Neuronal stem cell (in vitro differentiated cells): ENCODE measurements at regions not wholly inside any gene's neighbourhood (a gene's known extent, or its start where the extent isn't known, plus 50 kb on each side); places are given as distances from the start of the nearest gene placed in this dataset.

Source experiments
- DNase-seq: peaks from one replicate; pipeline ENCODE4 v3.0.0-alpha.2; 2013; ENCODE audit warnings: low spot score
- H2AFZ ChIP-seq: one replicate; pipeline ENCODE4 v1.6.1; 2013; ENCODE audit warnings: mild to moderate bottlenecking, low read length, inconsistent platforms
- H2AK5ac ChIP-seq: 2 replicates; pipeline ENCODE4 v1.6.1; 2013; ENCODE audit warnings: low read depth, mild to moderate bottlenecking, inconsistent platforms, low read length, moderate library complexity, mixed read lengths
- H2BK120ac ChIP-seq: 2 replicates; pipeline ENCODE4 v1.6.1; 2013; ENCODE audit warnings: low read depth, mild to moderate bottlenecking, inconsistent platforms, low read length, moderate library complexity, mixed read lengths
- H2BK12ac ChIP-seq: one replicate; pipeline ENCODE4 v1.6.1; 2013; ENCODE audit warnings: low read length, inconsistent platforms
- H2BK15ac ChIP-seq: 2 replicates; pipeline ENCODE4 v1.6.1; 2013; ENCODE audit warnings: mild to moderate bottlenecking, low read length, inconsistent platforms, mixed read lengths
- H2BK5ac ChIP-seq: one replicate; pipeline ENCODE4 v1.6.1; 2013; ENCODE audit warnings: inconsistent platforms, mild to moderate bottlenecking, low read length, moderate library complexity
- H3K14ac ChIP-seq: one replicate; pipeline ENCODE4 v1.6.1; 2013; ENCODE audit warnings: low read length, inconsistent platforms
- H3K18ac ChIP-seq: 2 replicates; pipeline ENCODE4 v1.6.1; 2013; ENCODE audit warnings: low read length, inconsistent platforms
- H3K23ac ChIP-seq: 2 replicates; pipeline ENCODE4 v1.6.1; 2013; ENCODE audit warnings: low read depth, mild to moderate bottlenecking, mixed read lengths, low read length, inconsistent platforms; ENCODE audit not compliant: poor library complexity
- H3K27ac ChIP-seq: replicated peaks from 3 replicates; pipeline ENCODE4 v1.5.1; 2013; ENCODE audit warnings: low read length, inconsistent platforms
- H3K27me3 ChIP-seq, 3 experiments: 2 replicates each; pipeline ENCODE4 v1.6.1; 2013; ENCODE audit warnings: low read length in 3 of 3, mild to moderate bottlenecking in 2 of 3, inconsistent platforms in 1 of 3, low read depth in 1 of 3, mixed read lengths in 1 of 3, moderate library complexity in 1 of 3; ENCODE audit not compliant: control insufficient read depth in 3 of 3, insufficient read depth in 3 of 3
- H3K36me3 ChIP-seq, 2 donors: replicated peaks in 1 of 2; 2 replicates each; pipeline ENCODE4 v1.6.1; 2013; ENCODE audit warnings: low read length in 2 of 2; ENCODE audit not compliant: control insufficient read depth in 2 of 2, insufficient read depth in 2 of 2
- H3K4ac ChIP-seq: 2 replicates; pipeline ENCODE4 v1.6.1; 2013; ENCODE audit warnings: inconsistent platforms, mild to moderate bottlenecking, low read length, moderate library complexity
- H3K4me1 ChIP-seq, 2 donors: 1 replicate in 1 of 2; 2 replicates in 1 of 2; pipeline ENCODE4 v1.6.1; 2013; ENCODE audit warnings: low read length in 2 of 2, low read depth in 1 of 2; ENCODE audit not compliant: control insufficient read depth in 2 of 2, insufficient read depth in 1 of 2
- H3K4me2 ChIP-seq: one replicate; pipeline ENCODE4 v1.6.1; 2013; ENCODE audit warnings: mild to moderate bottlenecking, low read length, inconsistent platforms; ENCODE audit not compliant: insufficient read depth, poor library complexity, severe bottlenecking
- H3K4me3 ChIP-seq, 2 donors: 2 replicates each; pipeline ENCODE4 v1.5.1; 2013; ENCODE audit warnings: low read length in 2 of 2, mild to moderate bottlenecking in 2 of 2, inconsistent platforms in 1 of 2, moderate library complexity in 1 of 2
- H3K79me1 ChIP-seq: one replicate; pipeline ENCODE4 v1.6.1; 2013; ENCODE audit warnings: low read depth, mild to moderate bottlenecking, inconsistent platforms, low read length, moderate library complexity
- H3K9ac ChIP-seq: one replicate; pipeline ENCODE4 v1.6.1; 2013; ENCODE audit warnings: mild to moderate bottlenecking, low read depth, low read length, inconsistent platforms; ENCODE audit not compliant: poor library complexity
- H3K9me3 ChIP-seq, 2 donors: replicated peaks in 1 of 2; 2 replicates each; pipeline versions ENCODE3 to v1.6.1; 2013; ENCODE audit warnings: low read length in 2 of 2, mild to moderate bottlenecking in 2 of 2, inconsistent platforms in 1 of 2, low read depth in 1 of 2, mixed read lengths in 1 of 2, moderate library complexity in 1 of 2; ENCODE audit not compliant: control insufficient read depth in 2 of 2, insufficient read depth in 1 of 2
- H4K8ac ChIP-seq: one replicate; pipeline ENCODE4 v1.6.1; 2013; ENCODE audit warnings: low read depth, mild to moderate bottlenecking, inconsistent platforms, low read length, moderate library complexity
- H4K91ac ChIP-seq: one replicate; pipeline ENCODE4 v1.6.1; 2013; ENCODE audit warnings: low read length, low read depth, mild to moderate bottlenecking, inconsistent platforms; ENCODE audit not compliant: poor library complexity
- WGBS, 2 donors: extraction: QIAGEN DNeasy Blood & Tissue Kit; methylation state at CpG; one replicate each; pipeline ENCODE4 v1.1.7; 2013; ENCODE audit warnings: missing lambda C conversion rate in 2 of 2, mixed read lengths in 1 of 2; ENCODE audit not compliant: insufficient read length in 2 of 2, insufficient replicate concordance in 1 of 2; ENCODE audit errors: extremely low coverage in 2 of 2; 5-methylcytosine and 5-hydroxymethylcytosine counted together

DNA sequence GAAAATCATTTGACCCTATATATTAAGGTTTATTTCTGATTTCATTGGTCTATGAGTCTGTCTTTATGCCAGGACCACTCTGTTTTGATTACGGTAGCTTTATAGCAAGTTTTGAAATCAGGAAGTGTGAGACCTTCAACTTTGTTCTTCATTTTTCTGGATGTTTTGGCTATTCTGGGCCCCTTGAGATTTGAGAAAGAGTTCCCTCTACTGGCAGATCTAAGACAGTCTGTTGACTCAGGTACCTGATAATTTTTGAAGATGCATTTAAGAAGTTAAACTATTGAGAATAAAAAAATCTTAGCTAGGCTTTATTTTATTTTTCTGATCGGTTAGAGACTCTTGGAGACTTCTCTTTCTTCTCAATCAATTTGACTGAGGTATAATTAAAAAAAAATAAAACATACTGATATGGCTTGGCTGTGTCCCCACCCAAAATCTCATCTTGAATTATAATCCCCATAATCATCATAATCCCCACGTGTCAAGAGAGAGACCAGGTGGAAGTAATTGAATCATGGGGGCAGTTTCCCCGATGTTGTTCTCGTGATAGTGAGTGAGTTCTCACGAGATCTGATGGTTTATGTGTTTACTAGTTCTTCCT is 209.2 kb downstream of the SNX10 start:
- H3K4me1 ChIP-seq, result no peaks in the 10 kb centered on the region
- H3K18ac ChIP-seq, result no peak overlapping the region
- H3K4me2 ChIP-seq, result no peak overlapping the region
- no peak overlapping the region for H3K9ac ChIP-seq
- H2BK15ac ChIP-seq, result no peak overlapping the region
- H2AK5ac ChIP-seq, result no peak overlapping the region
- no peaks in the 10 kb centered on the region for H3K79me1 ChIP-seq
- H3K27me3 ChIP-seq, result peaks cover 0 to 4% (median 0%) of the 10 kb centered on the region in 3 experiments
- WGBS, 2 donors, result no CpG with 5 or more reads among the region's 6 CpGs
- no peak overlapping the region for H3K4ac ChIP-seq
- H3K36me3 ChIP-seq, result no peaks in the 10 kb centered on the region
- H4K91ac ChIP-seq, result no peak overlapping the region
- no peak overlapping the region for H3K4me3 ChIP-seq
- no peak overlapping the region for H2AFZ ChIP-seq
- no peak overlapping the region for H2BK12ac ChIP-seq
- H3K27ac ChIP-seq, result no peak overlapping the region
- H3K23ac ChIP-seq, result no peak overlapping the region
- H2BK120ac ChIP-seq, result no peak overlapping the region
- no peak for DNase-seq
- H2BK5ac ChIP-seq, result no peak overlapping the region
- no peaks in the 10 kb centered on the region for H3K9me3 ChIP-seq
- H4K8ac ChIP-seq, result no peak overlapping the region
- no peak overlapping the region for H3K14ac ChIP-seq

- no peak overlapping the region for H3K18ac ChIP-seq
- no peak overlapping the region for H4K8ac ChIP-seq
- WGBS, 2 donors, result no CpG with 5 or more reads among the region's 6 CpGs
- H3K23ac ChIP-seq, result no peak overlapping the region
- no peak overlapping the region for H2AK5ac ChIP-seq
- H3K9ac ChIP-seq, result no peak overlapping the region
- H3K79me1 ChIP-seq, result no peaks in the 10 kb centered on the region
- H2BK15ac ChIP-seq, result no peak overlapping the region
- no peak for DNase-seq
- H3K14ac ChIP-seq, result no peak overlapping the region
- no peak overlapping the region for H2BK12ac ChIP-seq
- H3K27me3 ChIP-seq, result peaks cover 0 to 7% (median 0%) of the 10 kb centered on the region in 3 experiments
- no peak overlapping the region for H3K4ac ChIP-seq
- H2BK5ac ChIP-seq, result no peak overlapping the region
- H3K4me3 ChIP-seq, result no peak overlapping the region
- no peak overlapping the region for H2BK120ac ChIP-seq
- no peaks in the 10 kb centered on the region for H3K9me3 ChIP-seq
- no peak overlapping the region for H3K4me2 ChIP-seq
- H3K27ac ChIP-seq, result no peak overlapping the region
- peaks cover 3 to 12% of the 10 kb centered on the region in 2 donors for H3K4me1 ChIP-seq
- H2AFZ ChIP-seq, result no peak overlapping the region
- no peak overlapping the region for H4K91ac ChIP-seq
- H3K36me3 ChIP-seq, result no peaks in the 10 kb centered on the region
Observed at GRCh38 chr7:26504411-26505120, 212.9 kb downstream of the SNX10 start.

- H4K8ac ChIP-seq, result no peak overlapping the region
- no peaks in the 10 kb centered on the region for H3K9me3 ChIP-seq
- DNase-seq, result no peak
Observed at GRCh38 chr7:26506196-26506595, 214.5 kb downstream of the SNX10 start.

GRCh38 chr7:26507108-26507987 is 215.7 kb downstream of the SNX10 start:
- no peak overlapping the region for H2AK5ac ChIP-seq
- no peaks in the 10 kb centered on the region for H3K9me3 ChIP-seq
- H3K27me3 ChIP-seq, result peaks cover 0 to 7% (median 0%) of the 10 kb centered on the region in 3 experiments
- H3K4ac ChIP-seq, result no peak overlapping the region
- no peak overlapping the region for H3K4me2 ChIP-seq
- H2BK15ac ChIP-seq, result no peak overlapping the region
- H4K91ac ChIP-seq, result no peak overlapping the region
- peaks cover 3 to 12% of the 10 kb centered on the region in 2 donors for H3K4me1 ChIP-seq
- DNase-seq, result no peak
- H3K4me3 ChIP-seq, result no peak overlapping the region
- H2AFZ ChIP-seq, result no peak overlapping the region
- H3K79me1 ChIP-seq, result no peaks in the 10 kb centered on the region
- no peak overlapping the region for H2BK12ac ChIP-seq
- no peak overlapping the region for H3K27ac ChIP-seq
- no peak overlapping the region for H3K9ac ChIP-seq
- no peak overlapping the region for H2BK120ac ChIP-seq
- no peak overlapping the region for H3K18ac ChIP-seq
- H2BK5ac ChIP-seq, result no peak overlapping the region
- no peaks in the 10 kb centered on the region for H3K36me3 ChIP-seq
- H3K23ac ChIP-seq, result no peak overlapping the region
- H4K8ac ChIP-seq, result no peak overlapping the region
- no CpG with 5 or more reads among the region's 10 CpGs for WGBS, 2 donors
- H3K14ac ChIP-seq, result no peak overlapping the region

More at GRCh38 chr7:26506196-26506595, 214.5 kb downstream of the SNX10 start:
- Histone ChIP-seq H2BK5ac (no peak overlapping the region), H3K79me1 (no peaks in the 10 kb centered on the region), H3K14ac (no peak overlapping the region), H3K27me3 (peaks cover 0 to 7% (median 0%) of the 10 kb centered on the region in 3 experiments), H3K4me2 (no peak overlapping the region), H2AK5ac (no peak overlapping the region), H2AFZ (no peak overlapping the region), H3K36me3 (no peaks in the 10 kb centered on the region), H3K4me1 (peaks cover 3 to 12% of the 10 kb centered on the region in 2 donors), H3K27ac (no peak overlapping the region), H3K4me3 (no peak overlapping the region), H2BK12ac (no peak overlapping the region), H2BK120ac (no peak overlapping the region), H2BK15ac (no peak overlapping the region), H4K91ac (no peak overlapping the region), H3K18ac (no peak overlapping the region), H3K9ac (no peak overlapping the region), H3K4ac (no peak overlapping the region), H3K23ac (no peak overlapping the region)
- WGBS, 2 donors, result no CpG with 5 or more reads among the region's 7 CpGs
